HCT116 (cell line): ENCODE measurements at regions not wholly inside any gene's neighbourhood (a gene's known extent, or its start where the extent isn't known, plus 50 kb on each side); places are given as distances from the start of the nearest gene placed in this dataset.

Experiments
- CEBPB ChIP-seq: IDR thresholded peaks from 2 replicates; pipeline ENCODE4 v1.6.1; 2012; ENCODE audit warnings: low read depth
- EGR1 ChIP-seq: IDR thresholded peaks from 2 replicates; pipeline ENCODE4 v1.6.1; 2012; ENCODE audit warnings: low read depth
- POLR2A ChIP-seq: IDR thresholded peaks from 2 replicates; pipeline ENCODE4 v1.7.0; 2011; ENCODE audit warnings: borderline replicate concordance; ENCODE audit not compliant: insufficient read depth, insufficient read length; ENCODE audit errors: extremely low read depth
- POLR2AphosphoS5 ChIP-seq: IDR thresholded peaks from 2 replicates; pipeline ENCODE4 v1.6.1; 2011; ENCODE audit warnings: mild to moderate bottlenecking, low read depth, low read length, moderate library complexity
- ZFX ChIP-seq: fragments of 450-650 bp; IDR thresholded peaks from 2 replicates; pipeline ENCODE4 v1.6.1; 2017
- TF ChIP-seq, protein P1 (sequence below): IDR thresholded peaks from 2 replicates; pipeline ENCODE4 v1.6.1; 2012
- TF ChIP-seq, protein P2 (sequence below), 3 experiments: fragments of 200-600 bp in 1 of 3; sonication (generic) in 1 of 3; IDR thresholded peaks in 2 of 3; conservative IDR thresholded peaks in 1 of 3; 2 replicates each; pipeline ENCODE4 v1.5.1; 2012 to 2017; ENCODE audit warnings: low read depth in 2 of 3, low read length in 2 of 3, antibody characterized with exemption in 1 of 3, borderline replicate concordance in 1 of 3, control low read depth in 1 of 3, mild to moderate bottlenecking in 1 of 3, mixed read lengths in 1 of 3, mixed run types in 1 of 3, moderate library complexity in 1 of 3; ENCODE audit not compliant: insufficient read depth in 1 of 3

DNA sequence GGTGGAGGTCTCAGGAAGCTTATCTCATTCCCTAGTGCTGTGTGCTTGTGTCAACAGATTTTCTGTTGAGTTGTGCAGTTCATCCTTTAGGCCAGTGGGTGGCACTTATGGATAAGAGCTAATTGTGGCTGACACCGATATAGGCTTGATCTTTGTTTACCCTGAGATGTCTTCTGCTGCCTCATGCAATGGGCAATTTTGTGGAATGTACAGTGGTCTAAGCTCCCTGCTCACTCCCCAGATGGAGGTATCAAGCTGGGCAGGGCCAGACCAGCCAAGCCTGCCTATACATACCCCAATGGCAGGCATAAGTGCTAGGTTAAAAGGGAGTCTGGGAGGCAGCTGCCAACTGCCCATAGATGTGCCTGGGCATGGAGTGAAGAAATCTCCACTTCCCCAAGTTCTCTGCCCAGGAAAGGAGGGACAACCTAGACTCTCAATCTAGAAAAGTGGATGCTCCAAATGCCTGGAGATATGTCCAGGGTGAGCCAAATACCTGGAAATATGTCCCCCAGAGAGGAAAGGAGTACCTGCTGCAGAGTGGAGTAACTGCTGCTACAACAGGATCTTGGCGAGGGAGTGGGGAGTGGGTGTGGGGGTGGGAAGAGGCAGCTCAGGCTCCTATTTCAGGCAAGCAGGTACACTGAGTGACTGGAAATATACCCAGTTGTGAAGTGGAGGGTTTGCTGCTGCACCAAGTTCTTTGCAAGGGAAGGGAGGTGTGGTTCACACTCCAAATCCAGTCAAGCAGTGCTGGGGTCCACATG, 53.2 kb upstream of the ARG1 start:
- TF ChIP-seq POLR2AphosphoS5, result no peak
- TF ChIP-seq, protein P1, sequence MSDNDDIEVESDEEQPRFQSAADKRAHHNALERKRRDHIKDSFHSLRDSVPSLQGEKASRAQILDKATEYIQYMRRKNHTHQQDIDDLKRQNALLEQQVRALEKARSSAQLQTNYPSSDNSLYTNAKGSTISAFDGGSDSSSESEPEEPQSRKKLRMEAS, result no peak
- no peak for TF ChIP-seq POLR2A
- TF ChIP-seq, protein P2, sequence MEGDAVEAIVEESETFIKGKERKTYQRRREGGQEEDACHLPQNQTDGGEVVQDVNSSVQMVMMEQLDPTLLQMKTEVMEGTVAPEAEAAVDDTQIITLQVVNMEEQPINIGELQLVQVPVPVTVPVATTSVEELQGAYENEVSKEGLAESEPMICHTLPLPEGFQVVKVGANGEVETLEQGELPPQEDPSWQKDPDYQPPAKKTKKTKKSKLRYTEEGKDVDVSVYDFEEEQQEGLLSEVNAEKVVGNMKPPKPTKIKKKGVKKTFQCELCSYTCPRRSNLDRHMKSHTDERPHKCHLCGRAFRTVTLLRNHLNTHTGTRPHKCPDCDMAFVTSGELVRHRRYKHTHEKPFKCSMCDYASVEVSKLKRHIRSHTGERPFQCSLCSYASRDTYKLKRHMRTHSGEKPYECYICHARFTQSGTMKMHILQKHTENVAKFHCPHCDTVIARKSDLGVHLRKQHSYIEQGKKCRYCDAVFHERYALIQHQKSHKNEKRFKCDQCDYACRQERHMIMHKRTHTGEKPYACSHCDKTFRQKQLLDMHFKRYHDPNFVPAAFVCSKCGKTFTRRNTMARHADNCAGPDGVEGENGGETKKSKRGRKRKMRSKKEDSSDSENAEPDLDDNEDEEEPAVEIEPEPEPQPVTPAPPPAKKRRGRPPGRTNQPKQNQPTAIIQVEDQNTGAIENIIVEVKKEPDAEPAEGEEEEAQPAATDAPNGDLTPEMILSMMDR (IDR thresholded peaks at IDR 0.05 in 2 of 3, conservative IDR thresholded peaks at IDR 0.05 in 1 of 3; ENCODE audit: borderline replicate concordance in 1 of 3, insufficient read depth in 1 of 3, low read depth in 2 of 3, low read length in 2 of 3), result peak; percentile 42 to 62 (median 57); a peak in 5 of 6 replicates
- TF ChIP-seq EGR1, result no peak
- TF ChIP-seq ZFX, result no peak
- no peak for TF ChIP-seq CEBPB
